GM19455 (cell line): ENCODE measurements at regions not wholly inside any gene's neighbourhood (a gene's known extent, or its start where the extent isn't known, plus 50 kb on each side); places are given as distances from the start of the nearest gene placed in this dataset.

ENCODE experiments used
- ATAC-seq: cut with Tn5 transposase; IDR thresholded peaks from one replicate; pipeline ENCODE4 v1.9.1; 2021; ENCODE audit not compliant: unreplicated experiment

GRCh38 chr1:4847711-4848110, 193.3 kb downstream of the AJAP1 start:
- no peak for ATAC-seq
